Fibroblast of skin of scalp (primary cell): ENCODE measurements at regions not wholly inside any gene's neighbourhood (a gene's known extent, or its start where the extent isn't known, plus 50 kb on each side); places are given as distances from the start of the nearest gene placed in this dataset.

ENCODE experiments used
- DNase-seq: peaks from one replicate; pipeline ENCODE4 v3.0.0-alpha.2; 2013

- no peak for DNase-seq
Measured at GRCh38 chr20:61184194-61184593, 67.9 kb upstream of the CDH4 start.

- no peak for DNase-seq
Measured at GRCh38 chr20:61185181-61185580, 66.9 kb upstream of the CDH4 start.

DNA sequence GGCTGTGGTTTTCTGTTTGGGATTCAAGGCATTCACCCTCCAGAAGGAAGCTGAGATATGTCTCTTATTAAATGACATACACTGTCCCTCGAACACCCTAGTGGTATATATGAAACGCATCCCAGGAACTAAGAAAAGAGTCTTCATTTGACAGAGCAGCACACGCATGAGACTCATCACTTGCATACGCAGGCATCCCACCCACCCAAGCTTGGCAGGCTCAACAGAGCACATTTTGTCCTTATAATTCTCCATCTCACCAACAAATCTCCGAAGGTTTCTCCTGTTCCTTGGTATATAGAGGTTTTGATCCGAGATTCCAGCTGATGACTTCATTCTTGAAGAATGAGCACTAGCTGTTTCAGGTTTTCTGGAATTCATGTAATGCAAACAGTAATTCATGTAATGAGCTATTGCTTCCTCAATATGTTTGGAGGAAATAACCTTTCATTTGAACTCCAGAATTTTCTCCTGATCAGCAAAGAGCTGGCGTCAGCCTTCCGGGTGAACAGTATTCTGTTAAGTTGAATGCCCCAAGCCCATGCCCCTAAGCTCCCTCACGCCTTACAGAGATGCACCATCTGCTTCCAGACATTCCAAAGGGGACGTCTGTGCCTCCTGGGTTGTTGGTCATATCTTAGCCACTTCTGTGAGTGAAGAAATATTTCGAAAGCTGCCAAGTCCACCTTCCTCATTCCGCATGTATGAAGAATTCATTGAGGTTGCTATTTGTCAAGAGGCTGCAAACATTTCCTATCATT, 66.0 kb upstream of the CDH4 start:
- DNase-seq: peak; percentile 95

GRCh38 chr20:61186771-61187472, 65.1 kb upstream of the CDH4 start:
- peak; percentile 56 for DNase-seq

DNA sequence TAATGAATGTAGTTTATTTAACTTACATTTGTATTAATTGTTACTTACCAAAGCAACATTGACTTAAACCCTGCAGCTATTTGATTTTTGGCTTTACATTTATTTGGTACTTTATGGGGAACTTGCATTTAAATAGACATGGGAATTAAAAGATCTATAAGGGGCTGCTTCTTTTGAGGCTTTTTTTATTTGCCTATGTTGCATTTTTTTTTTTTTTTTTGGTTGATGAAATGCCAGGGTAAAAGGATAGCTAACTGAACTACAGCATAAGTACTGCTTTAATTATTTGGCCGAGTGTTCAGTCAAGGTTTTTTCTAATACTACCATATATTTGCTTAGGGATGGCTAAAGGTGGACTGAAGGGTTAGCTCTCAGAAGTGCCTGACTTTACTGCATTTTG, 62.5 kb upstream of the CDH4 start:
- no peak for DNase-seq

GRCh38 chr20:61191096-61191495, 61.0 kb upstream of the CDH4 start:
- DNase-seq: no peak

GRCh38 chr20:61192337-61192950, 59.6 kb upstream of the CDH4 start:
- DNase-seq: no peak

GRCh38 chr20:61193164-61193563, 58.9 kb upstream of the CDH4 start:
- no peak for DNase-seq
